ENCODE measurements at regions not wholly inside any gene's neighbourhood (a gene's known extent, or its start where the extent isn't known, plus 50 kb on each side); places are given as distances from the start of the nearest gene placed in this dataset.

DNA sequence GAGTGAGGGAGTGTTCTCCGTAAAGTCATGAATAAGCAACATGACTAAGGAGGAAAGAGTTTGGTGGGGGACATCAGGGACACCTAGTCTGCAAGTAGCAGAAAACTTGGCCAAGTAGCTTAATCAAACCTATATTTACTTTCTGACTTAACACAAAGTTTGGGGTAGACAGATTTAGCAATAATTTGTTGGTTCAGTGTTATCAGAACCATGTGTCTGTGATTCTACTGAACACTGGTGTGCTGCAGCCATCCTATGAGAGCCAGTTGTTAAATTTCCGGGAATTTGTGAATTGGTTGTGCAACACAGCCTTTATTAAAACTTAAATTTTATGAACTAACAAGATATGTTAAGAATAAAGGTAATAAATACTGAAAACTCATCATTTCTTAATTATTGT is 469.3 kb downstream of the C4orf33 start:
- no peak for DNase-seq

DNA sequence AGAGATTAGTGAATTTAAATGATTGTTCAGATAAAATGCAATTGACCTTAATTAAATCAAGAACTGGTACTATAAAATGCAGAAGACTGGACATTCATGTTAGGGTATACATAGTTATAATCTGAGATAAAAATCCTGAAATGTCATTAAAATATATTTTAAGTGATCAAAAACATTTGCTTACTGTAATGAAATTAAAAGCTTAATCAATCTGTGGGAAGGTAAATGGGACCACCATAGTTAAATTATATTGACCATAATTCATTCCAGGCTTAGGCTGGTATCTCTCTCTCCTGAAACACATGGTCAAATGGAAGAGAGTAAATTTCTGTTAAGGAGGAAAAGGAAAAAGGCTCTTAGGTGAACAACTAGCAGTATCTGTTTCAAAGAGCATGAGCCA is 474.4 kb downstream of the C4orf33 start:
- no peak for DNase-seq

DNA sequence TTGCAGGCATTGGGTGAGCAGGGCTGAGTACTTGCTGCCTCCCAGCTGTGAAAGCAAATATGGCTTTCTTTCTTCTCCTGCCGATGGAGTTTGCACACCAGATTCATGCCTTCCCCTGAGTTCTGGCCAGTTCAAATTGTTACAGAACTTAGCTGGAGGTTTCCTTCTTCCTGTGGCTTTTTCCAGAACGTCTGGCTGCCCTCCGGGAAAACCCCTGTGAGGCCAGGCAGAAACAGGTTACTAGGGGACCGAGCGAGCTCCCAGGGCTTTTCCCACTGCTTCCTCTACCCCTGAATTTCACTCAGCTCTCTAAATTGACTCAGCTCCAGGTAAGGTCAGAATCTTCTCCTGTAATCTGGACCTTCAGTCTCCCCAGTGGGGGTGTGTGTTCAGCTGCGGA is 482.4 kb downstream of the C4orf33 start:
- DNase-seq, result no peak

DNA sequence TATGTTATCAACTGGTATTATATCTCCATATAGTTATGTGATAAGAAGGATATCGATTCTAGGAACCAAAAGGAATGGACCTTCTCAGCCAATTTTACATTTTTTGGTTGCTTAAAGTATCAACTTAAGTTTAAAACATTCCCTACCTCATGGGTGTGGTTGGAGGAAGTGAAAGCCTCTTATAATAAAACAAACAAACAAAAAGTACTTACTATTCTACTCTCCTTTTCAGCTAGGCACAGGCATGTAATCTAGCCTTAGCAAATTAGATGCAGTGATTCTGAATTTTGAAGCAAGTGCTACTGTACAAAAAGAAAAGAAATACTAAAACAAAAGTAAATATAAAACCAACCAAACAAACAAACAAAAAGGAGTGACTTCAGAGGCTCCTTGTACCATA is 485.4 kb downstream of the C4orf33 start:
- DNase-seq, result no peak

DNA sequence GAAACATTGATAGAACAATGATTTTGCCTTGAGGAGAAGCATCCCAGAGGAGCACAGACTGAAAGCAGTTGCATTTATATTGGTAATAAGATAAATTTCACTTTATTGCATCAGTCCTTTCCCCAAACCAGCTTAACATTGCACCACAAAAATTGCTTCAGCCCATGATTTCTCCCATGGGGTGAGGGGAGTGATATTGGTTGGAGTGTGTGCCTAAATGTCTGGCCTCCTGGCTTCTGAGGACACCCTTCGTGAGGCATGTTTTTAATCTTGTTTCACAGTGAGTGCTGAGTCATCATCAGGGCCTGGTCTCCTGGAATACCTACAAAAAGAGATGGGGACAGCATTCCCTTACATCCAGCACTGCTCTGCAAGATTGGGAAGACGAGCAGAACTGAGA is 487.9 kb downstream of the C4orf33 start:
- DNase-seq, result no peak

DNA sequence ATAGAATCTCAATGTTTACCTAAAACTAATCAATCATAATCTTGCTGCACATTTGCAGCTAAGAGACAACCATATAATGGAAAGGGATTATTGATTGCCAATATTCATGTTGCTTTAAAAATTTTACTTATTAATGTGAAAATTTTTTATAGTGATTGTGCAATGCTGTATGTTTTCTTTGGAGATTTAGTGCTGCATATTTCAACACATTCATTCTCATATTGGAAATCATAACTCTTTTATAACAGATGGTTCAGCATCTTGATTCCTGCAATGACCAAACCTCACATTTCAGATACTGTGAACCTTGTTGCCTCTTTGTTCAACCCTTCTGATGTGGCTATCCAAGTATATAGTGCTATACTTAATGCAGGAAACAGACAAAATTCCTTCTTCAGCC is 502.6 kb downstream of the C4orf33 start:
- no peak for DNase-seq

DNA sequence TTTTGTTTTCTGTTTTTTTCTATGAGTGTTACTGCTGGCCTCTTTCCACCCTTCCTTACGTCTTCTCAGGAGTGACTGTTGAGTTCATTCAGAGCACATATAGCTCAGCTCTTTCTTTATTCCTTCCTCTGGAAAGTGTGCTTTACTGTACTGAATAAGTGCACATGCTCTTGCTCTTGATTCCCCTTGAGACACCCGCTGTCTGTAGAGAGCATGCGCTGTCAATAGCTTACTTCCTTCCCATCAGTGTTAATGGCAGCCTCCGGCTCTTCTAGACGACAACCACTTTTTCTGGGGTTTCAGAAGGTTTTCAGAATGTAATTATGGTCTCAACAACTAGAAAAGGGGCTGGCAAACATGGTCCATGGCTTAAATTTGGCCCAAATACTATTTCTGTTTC is 504.9 kb downstream of the C4orf33 start:
- no peak for DNase-seq

DNA sequence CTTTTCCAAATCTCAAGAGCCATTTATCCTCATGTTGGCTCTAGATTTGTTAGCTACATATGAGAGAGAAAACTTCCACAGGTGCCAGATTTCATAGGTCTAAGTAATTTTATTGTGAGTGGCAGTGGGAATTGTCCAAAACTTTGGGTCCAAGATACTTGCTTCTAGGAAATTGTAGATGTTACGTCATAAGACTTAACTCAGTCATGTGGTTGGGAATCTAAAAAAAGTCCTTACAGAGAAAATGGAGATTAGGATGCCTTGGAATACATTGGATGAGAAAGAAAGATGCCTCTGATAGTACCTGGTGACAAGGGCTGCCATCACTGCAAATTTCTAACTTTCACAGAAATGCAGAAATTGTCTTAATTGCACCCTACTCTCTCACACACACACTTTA is 506.5 kb downstream of the C4orf33 start:
- no peak for DNase-seq

DNA sequence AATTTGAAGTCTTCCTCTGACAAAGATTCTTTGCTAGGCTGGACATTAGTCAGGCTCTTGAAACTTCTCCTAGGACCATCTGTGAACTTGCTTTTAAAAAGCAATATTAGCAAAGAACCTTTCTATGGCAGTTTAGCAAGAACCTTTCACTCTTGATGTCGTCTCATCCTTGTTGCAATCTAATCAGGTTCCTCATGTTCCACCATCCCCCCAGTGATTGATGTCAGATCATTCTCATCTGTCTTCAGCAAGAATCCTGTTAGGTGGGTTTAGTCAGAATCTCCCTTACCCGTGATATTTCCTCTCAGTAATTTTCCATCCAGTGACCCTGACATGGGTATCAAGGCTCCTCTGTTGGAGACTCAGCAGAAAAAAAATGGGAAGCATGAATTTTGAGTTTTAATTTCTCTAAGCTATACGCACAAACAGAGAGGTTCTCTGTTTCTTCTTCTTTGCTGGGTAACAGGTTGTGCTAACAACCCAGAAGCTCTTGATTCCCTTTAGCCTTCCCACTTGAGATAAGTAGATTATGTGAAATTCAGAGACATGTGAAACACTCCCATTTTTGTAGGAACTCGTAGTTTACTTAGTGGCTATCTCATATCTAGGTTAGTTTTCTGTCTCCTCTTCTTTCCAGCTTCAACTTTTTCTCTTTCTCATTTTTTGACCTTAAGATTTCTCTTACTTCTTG is 507.4 kb downstream of the C4orf33 start:
- no peak for DNase-seq

DNA sequence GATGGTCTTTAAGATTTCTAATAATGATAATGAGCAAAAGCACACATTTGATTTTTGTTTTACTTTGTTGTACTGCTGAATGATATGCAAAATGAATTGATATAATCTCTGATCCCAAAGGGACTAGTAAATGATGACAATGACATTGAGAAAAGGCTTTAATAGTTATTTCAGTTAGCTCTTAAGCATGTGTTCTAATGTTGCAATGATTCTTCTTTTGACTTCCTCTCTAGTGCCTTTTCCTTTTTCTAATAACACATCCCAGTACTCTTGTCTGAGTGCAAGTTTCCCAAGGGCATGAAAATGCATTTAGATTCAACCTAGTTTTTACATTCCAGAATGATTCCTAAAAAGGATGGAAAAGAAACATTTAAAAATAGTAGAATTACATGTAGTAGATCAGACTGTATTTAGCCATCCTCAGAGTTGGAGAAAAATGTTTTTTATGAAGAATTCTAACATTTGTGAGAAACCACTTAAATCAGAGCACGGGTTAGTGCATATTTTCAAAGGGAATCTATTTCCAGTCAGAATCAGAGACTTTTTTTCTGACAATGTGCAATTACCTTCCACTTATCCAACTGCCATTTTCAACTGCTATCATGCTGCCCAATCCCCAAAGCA is 508.8 kb downstream of the C4orf33 start:
- DNase-seq, result no peak

DNA sequence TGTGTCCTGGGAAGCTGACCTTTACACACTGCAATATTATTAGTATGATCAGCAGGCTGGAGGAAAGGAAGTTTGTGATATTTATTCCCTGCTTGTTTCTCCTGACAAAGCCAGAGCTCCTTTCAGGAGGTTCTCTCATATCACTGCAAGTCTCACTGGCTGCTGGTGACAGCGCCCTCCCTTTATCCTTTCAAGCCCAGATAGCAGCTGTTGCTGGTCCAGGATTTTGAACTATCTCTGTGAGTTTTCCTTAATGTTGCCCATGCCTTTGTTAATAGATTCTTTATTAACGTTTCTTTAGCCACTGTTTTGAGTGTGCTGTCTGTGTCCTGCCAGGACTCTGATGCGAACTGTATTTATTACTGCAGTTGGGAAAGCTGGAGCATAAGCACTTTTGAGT is 518.7 kb downstream of the C4orf33 start:
- no peak for DNase-seq

DNA sequence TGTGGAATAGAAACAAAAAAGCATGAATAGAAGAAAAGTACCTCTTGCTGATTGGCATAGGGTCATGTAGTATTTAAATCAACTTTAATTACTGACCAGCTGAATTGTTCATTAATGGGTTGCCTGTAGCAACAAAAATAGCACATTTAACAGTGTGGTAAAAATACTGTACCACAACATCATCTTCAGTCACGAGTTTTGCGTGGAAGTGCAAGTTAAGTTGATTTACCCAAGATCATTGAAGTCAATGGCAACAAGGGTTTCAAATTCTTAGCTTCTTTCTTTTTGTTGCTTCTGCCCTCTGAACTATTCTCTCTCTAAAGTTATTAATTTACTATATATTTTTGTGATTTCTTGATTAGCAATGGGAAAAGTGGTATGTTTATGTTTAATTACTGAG is 526.6 kb downstream of the C4orf33 start:
- no peak for DNase-seq

DNA sequence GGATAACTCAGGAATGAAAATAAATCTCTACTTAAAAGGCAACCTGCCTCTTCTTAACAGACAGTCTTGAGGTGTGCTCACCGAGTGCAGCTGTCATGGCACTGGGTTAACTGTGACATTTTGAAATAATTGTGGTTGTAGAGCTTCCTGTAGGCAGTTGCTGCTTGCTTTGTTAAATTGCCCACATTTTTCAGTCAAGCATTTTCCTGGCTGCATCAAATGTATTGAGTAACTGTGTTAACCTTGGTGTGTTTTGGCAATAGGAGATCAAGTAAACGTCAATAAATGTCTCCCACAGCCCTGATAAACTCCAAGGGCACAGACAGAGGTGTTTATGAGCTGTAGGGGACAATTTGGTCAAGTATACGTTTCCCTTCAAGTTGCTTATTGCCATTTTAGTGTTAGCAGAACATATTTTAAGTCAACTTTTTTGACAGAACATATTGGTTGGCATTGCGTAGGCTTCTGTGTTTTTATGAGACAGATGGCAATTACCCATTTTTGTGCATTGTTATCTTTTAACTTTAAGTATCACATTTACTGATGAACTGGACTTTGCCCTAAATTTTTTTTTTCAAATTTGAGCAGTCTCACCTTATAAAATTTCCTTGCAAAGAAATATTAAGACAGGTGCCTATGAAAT is 527.4 kb downstream of the C4orf33 start:
- no peak for DNase-seq

DNA sequence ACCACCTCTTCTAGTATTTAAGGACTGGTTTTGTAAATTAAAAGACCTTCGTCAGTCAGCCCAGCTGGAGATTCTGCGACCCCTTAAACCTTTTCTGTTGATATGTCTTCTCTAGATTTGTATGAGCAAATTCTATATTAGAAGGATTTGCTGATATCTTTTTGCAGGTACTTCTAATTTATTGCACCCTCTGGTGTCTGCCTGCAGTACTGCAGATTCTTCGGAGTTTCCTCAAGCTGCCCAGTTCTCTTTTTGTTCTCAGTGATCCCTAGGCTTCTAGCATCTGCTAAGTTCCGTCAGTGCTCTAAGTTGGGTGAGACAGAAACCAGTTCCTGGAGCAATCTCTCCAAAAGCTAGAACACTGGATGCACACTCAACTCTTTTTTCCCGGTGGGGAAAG is 545.2 kb downstream of the C4orf33 start:
- DNase-seq, result peak; percentile 10

DNA sequence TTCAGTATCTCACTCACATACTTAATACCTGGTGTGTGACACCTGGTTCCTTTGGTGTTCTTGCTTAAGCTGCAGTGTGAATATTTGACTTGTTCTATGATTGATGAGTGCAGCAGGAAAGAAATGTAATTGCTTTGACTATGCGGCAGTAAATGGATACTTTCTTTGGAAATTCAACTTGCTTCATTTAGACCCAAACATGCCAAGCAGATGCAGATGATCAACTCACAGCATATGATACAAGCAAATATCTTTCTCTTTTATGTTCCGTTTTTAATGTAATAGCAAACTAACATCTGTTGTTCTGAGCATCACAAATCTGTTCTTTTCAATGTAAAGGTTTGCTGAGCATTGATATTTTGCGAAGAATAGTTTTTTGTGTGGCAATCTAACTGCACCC is 549.5 kb downstream of the C4orf33 start:
- DNase-seq, result no peak

DNA sequence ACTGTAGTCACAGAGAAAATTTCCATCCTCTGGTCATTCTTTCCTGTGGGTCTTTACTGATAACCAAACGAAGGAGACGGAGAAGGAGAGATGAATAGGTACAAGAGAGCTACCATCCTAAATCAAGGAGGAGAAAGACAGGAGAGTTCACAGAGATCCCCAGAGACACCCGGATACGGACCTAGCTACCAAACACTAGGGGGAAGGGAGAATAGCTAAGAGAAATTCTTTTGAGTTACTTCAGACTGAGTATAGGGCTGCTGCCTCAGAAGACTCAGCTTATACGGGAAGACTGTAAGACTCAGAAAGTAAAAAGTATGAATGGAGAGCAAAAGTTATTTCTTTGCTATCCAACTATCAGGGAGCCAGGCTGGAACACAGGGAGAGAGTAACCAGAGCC is 572.1 kb downstream of the C4orf33 start:
- DNase-seq, result no peak

DNA sequence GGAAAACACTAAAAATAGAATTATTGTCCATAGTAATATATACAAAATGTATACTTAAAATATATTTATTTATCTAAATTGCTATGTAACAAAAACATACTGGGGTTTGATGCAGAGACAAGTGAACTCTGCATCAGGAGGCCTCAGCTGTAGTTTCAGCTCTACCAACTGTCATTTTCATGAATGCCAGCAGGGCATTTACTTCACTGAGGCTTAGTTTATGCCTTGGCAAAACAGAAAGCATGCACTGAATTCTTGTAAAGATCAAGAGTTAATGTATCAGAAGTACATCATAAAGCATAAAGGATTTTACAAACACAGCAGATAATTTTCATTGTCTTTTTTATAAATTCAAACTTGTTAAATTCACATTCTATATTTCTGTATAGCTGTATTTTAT is 577.0 kb downstream of the C4orf33 start:
- no peak for DNase-seq

DNA sequence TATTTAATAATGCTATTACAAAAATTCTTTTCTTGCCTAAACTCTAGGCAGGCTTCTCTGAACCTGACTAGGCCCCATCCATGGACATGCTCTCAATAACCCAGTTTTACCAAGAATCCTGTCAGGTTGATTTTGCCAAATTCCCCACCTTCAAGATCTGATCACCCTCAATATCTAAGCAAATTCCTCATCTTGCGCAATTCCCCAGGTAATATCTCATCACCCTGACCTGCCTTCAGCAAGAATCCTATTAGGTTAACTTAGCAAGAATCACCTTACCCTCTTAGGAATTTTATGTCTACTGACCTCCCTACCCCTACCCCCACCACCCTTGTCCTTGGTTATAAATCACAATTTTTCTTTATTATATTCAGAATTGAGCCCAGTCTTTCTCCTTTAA is 579.1 kb downstream of the C4orf33 start:
- no peak for DNase-seq

DNA sequence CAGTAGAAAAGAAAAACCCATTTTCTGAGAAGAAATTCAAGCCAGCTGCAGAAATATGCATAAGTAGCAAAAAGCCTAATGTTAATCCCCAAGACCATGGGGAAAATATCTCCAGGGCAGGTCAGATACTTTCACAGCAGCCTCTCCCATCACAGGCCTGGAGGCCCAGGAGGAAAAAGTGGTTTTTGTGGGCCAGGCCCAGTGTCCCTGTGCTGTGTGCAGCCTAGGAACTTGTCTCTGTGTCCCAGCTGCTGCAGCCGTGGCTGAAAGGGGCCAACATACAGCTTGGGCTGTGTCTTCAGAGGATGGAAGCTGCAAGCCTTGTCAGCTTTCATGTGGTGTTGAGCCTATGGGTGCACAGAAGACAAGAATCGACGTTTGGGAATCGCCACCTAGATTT is 581.0 kb downstream of the C4orf33 start:
- no peak for DNase-seq

DNA sequence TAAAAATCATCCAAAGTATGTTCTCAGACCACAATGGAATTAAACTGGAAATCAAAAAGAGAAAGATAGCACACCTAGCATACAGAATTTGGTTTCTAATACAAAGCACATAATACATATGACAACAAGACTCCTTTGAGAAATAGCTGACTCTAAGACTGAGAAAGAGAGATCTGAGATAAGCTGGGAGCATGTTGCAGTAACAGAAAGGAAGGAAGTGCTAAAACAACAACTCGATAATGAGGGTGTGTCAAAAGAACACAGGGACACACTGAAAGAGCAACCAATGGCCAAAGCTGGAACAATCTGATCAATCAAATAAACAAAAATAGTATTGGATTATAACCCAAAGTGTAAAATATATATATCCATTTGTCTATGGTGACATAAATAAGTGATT is 586.6 kb downstream of the C4orf33 start:
- DNase-seq, result no peak

DNA sequence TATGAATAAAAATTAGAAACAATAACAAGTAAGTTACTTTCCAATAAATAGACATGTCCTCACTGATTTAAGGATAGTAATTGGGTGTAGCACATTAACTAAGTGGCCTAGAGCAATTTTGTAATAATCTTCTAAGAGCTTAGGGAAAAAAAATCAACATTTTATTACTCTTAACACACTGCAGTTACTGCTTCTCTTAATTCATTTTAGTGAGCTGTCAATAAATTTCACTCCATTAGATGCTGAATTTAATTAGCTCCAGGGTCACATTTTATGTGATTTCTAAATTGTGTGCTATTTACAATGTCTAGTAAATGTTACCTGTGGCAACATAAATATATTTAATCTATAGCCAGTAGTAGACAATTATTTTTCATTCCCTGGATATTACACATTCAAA is 612.0 kb downstream of the C4orf33 start:
- DNase-seq, result no peak

DNA sequence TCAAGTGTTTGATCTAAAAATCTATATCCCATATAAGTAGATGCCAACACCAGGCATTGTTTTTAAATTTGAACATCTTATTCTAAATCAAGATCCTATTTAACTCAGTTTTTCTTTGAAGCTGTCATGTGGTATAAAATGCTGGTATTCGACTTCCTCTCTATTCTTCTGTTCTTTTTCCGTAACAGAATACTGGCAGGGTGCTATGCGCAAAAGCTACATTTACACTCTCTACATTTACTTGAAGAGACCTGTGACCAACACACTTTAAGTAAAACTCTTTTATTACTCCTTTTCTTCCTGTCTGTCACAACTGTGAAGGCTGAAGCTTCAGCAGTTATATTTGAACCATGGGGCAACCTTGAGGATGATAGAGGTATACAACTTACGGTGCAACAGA is 612.8 kb downstream of the C4orf33 start:
- DNase-seq, result no peak

DNA sequence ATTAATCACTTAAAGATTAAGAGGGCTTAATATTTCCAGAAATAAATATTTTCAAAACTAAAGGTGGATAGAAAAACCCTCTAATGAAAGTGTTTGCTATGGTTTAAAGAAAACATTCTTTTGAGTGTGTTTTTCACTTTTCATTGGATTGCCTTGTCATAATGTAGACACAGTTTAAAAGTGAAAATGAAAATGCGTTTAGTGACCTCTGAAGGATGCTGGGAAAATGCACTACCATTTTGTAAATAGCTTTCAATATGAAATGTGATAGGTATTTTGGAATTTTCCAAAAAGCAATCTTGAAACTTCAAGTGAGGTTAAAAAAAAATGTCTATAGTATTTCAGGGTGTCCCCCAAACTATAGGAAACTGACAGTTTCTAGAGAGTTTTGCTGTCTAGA is 642.2 kb downstream of the C4orf33 start:
- no peak for DNase-seq

DNA sequence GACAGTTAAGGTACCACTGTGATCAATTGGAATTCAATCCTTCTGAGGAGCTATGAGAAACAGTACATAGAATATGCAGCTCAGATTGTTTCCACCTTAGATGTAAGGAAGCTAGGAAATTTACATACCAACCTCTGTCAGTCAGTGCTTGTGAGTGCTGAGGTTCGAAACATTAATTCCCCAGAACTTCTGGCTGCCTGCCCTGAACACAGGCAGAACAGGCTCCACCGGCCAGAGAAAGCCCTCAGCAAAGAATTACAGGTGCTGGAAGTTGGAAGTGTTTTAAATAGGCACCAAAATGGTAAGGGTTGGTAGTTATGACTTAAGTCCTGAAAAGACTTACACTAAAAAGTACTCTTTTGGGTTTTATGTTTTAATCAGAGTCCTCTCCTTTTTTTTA is 651.8 kb downstream of the C4orf33 start:
- no peak for DNase-seq

DNA sequence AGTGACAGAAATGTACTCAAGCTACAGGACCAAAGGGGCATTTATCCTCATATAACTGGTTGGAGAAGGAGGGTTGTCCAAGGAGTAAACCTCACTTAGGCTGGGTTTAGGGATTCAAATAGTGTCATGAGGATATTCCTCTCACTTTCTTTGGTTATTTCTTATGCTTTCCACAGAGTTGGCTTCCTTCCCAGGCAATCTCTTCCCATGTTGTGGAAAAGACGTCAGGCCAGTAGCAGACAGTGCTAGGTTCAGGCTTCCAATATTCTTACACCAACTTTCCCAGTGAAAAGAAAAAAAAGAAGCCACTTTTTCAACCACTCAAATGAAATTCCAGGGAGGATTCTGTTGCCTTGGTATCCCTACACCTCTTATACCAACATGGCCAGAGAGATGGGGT is 653.0 kb downstream of the C4orf33 start:
- DNase-seq, result no peak
